OCI-LY7 (cell line): ENCODE measurements at regions not wholly inside any gene's neighbourhood (a gene's known extent, or its start where the extent isn't known, plus 50 kb on each side); places are given as distances from the start of the nearest gene placed in this dataset.

Experiments
- BruUV-seq: library from RNA; stranded (reverse); fragments of 400-500 nt; replicated peaks from 2 replicates; lab custom pipeline; 2021; lab: Mats Ljungman, UMichigan
- CTCF ChIA-PET: fragments of 300-600 bp; sonication (Branson Sonifier 250); formaldehyde crosslinking; loops from one replicate; lab custom pipeline; 2022; ENCODE audit warnings: antibody characterized with exemption; ENCODE audit not compliant: unreplicated experiment; lab: Charles Lee
- POLR2A ChIA-PET: fragments of 300-600 bp; sonication (Branson Sonifier 250); formaldehyde crosslinking; loops from one replicate; lab custom pipeline; 2022; ENCODE audit warnings: antibody characterized with exemption; lab: Charles Lee
- DNase-seq: peaks from one replicate; pipeline ENCODE4 v3.0.0-alpha.2; 2015; ENCODE audit warnings: low spot score
- H2AFZ ChIP-seq: fragments of 200-600 bp; sonication (generic), shearing (Covaris generic); 2 replicates; pipeline ENCODE4 v1.6.1; 2014; ENCODE audit warnings: mild to moderate bottlenecking, antibody characterized with exemption, low read length, moderate library complexity
- H3K27ac ChIP-seq: fragments of 200-600 bp; sonication (generic); 2 replicates; pipeline ENCODE4 v1.5.1; 2014; ENCODE audit warnings: mixed run types, low read depth, mild to moderate bottlenecking, moderate library complexity, low read length, inconsistent platforms; ENCODE audit not compliant: poor library complexity, severe bottlenecking
- H3K36me3 ChIP-seq: fragments of 200-600 bp; sonication (generic); 2 replicates; pipeline ENCODE4 v1.6.1; 2014; ENCODE audit warnings: mild to moderate bottlenecking, antibody characterized with exemption, low read length, moderate library complexity, mixed read lengths; ENCODE audit not compliant: insufficient read depth
- H3K4me1 ChIP-seq: fragments of 200-600 bp; sonication (generic); 2 replicates; pipeline ENCODE4 v1.5.1; 2014; ENCODE audit warnings: mild to moderate bottlenecking, low read length; ENCODE audit not compliant: insufficient read depth, poor library complexity, severe bottlenecking
- H3K4me2 ChIP-seq: fragments of 200-600 bp; sonication (generic); 2 replicates; pipeline ENCODE4 v1.6.1; 2014; ENCODE audit warnings: mild to moderate bottlenecking, low read length
- H3K4me3 ChIP-seq: fragments of 200-600 bp; sonication (generic); 2 replicates; pipeline ENCODE4 v1.5.1; 2014; ENCODE audit warnings: mild to moderate bottlenecking, low read depth, low read length; ENCODE audit not compliant: poor library complexity, severe bottlenecking
- H3K79me2 ChIP-seq: fragments of 200-600 bp; sonication (generic); 2 replicates; pipeline ENCODE4 v1.6.1; 2016; ENCODE audit warnings: low read depth, mild to moderate bottlenecking, low read length, moderate library complexity, mixed read lengths; ENCODE audit not compliant: insufficient read depth
- H3K9me2 ChIP-seq: fragments of 200-600 bp; sonication (generic); 2 replicates; pipeline ENCODE4 v1.6.1; 2016; ENCODE audit warnings: mild to moderate bottlenecking, low read length, mixed read lengths; ENCODE audit not compliant: insufficient read depth
- H3K9me3 ChIP-seq: fragments of 200-600 bp; sonication (generic); 2 replicates; pipeline ENCODE4 v1.6.1; 2014; ENCODE audit warnings: mild to moderate bottlenecking, mixed run types, low read length, mixed read lengths
- H4K20me1 ChIP-seq: fragments of 200-600 bp; sonication (generic); 2 replicates; pipeline ENCODE4 v1.6.1; 2014; ENCODE audit warnings: mild to moderate bottlenecking, antibody characterized with exemption, low read length, moderate library complexity, mixed read lengths; ENCODE audit not compliant: insufficient read depth
- CTCF ChIP-seq: fragments of 200-600 bp; sonication (generic); conservative IDR thresholded peaks from 2 replicates; pipeline ENCODE4 v1.5.1; 2014; ENCODE audit warnings: mild to moderate bottlenecking, antibody characterized with exemption, low read length, moderate library complexity, mixed read lengths
- EZH2phosphoT487 ChIP-seq: fragments of 200-600 bp; sonication (generic); IDR thresholded peaks from 2 replicates; pipeline ENCODE4 v1.6.1; 2018; ENCODE audit warnings: low read depth, borderline replicate concordance, mild to moderate bottlenecking, mixed run types, antibody characterized with exemption, low read length, moderate library complexity, mixed read lengths
- intact Hi-C: fragments of 100-400 bp; cut with micrococcal nuclease; formaldehyde crosslinking; loops from one replicate; pipeline ENCODE4 v1.10.0; 2022; ENCODE audit not compliant: unreplicated experiment

DNA sequence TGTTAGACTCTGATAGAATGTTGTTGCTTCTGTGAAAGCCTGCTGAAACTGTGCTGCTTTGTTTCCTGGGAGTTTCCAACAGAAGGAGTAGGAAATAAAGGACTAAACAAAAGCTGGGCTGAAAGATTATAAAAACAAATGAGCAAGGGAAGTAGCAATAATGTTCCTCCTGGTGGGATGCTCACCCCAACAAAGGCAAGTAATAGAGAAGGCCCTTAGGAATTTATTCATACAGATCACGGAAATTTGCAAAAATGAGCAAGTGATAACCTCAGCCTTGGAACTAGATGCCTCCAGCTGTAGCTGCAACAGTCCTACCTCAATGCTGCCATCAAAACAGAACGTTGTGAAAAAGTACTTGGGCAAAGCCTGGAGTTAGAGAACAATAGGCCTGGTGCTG, 1248.0 kb upstream of the C9orf72 start:
- TF ChIP-seq CTCF (no peak), EZH2phosphoT487 (no peak)
- H3K9me2 ChIP-seq, result no peaks in the 10 kb centered on the region
- no peaks in the 10 kb centered on the region for H3K79me2 ChIP-seq
- DNase-seq, result no peak
- H3K27ac ChIP-seq, result no peak overlapping the region
- no TSS peak for BruUV-seq
- H3K36me3 ChIP-seq, result no peaks in the 10 kb centered on the region
- no peaks in the 10 kb centered on the region for H4K20me1 ChIP-seq
- intact Hi-C loops, result no loop called here
- POLR2A ChIA-PET, result no interaction called here
- no peaks in the 10 kb centered on the region for H3K4me1 ChIP-seq
- H3K9me3 ChIP-seq, result no peaks in the 10 kb centered on the region
- no peak overlapping the region for H3K4me2 ChIP-seq
- CTCF ChIA-PET, result no interaction called here
- no peak overlapping the region for H2AFZ ChIP-seq
- H3K4me3 ChIP-seq, result no peak overlapping the region

GRCh38 chr9:28824432-28824963, 1251.2 kb upstream of the C9orf72 start:
- no peak overlapping the region for H3K27ac ChIP-seq
- no peak for DNase-seq
- H3K9me3 ChIP-seq, result no peaks in the 10 kb centered on the region
- no peak overlapping the region for H2AFZ ChIP-seq
- H3K4me2 ChIP-seq, result no peak overlapping the region
- intact Hi-C loops, result no loop called here
- no peaks in the 10 kb centered on the region for H3K36me3 ChIP-seq
- H4K20me1 ChIP-seq, result no peaks in the 10 kb centered on the region
- no peaks in the 10 kb centered on the region for H3K79me2 ChIP-seq
- no peak overlapping the region for H3K4me3 ChIP-seq
- ChIA-PET CTCF (no interaction called here), POLR2A (no interaction called here)
- BruUV-seq, result no TSS peak
- no peaks in the 10 kb centered on the region for H3K9me2 ChIP-seq
- no peaks in the 10 kb centered on the region for H3K4me1 ChIP-seq
- TF ChIP-seq CTCF, result no peak
- TF ChIP-seq EZH2phosphoT487, result no peak

DNA sequence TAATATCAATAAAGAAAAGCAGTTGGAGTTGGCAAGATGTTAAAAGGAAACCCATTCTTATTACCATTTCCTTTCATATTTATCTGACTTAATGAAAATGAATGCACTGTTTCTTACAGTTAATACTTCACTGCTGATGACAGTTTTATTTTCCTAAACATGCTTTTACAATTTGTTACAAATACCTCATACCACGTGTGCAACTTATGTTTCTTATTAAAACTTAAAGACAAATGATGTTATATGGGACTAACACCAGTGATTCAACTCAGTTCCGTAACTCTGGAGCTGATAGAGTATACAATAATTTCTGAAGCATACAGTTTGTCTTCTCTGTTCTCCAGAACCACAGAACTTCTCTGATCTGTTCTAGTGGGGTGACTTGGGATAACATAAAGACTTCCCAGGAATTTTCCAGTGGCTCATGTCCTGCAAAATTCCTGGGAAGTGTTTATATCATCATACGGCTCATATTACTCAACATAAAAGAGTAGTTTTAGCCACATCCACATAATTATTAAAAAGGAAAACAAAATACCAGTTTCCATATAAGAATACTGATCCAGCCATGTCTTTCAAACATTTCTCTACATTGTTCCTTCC, 1259.0 kb upstream of the C9orf72 start:
- H3K36me3 ChIP-seq, result no peaks in the 10 kb centered on the region
- H3K4me3 ChIP-seq, result no peak overlapping the region
- H4K20me1 ChIP-seq, result no peaks in the 10 kb centered on the region
- CTCF ChIA-PET, result no interaction called here
- intact Hi-C loops, result no loop called here
- H3K9me3 ChIP-seq, result no peaks in the 10 kb centered on the region
- no peak overlapping the region for H2AFZ ChIP-seq
- no peak for TF ChIP-seq EZH2phosphoT487
- no peak for TF ChIP-seq CTCF
- no peak overlapping the region for H3K27ac ChIP-seq
- no peak overlapping the region for H3K4me2 ChIP-seq
- POLR2A ChIA-PET, result no interaction called here
- H3K4me1 ChIP-seq, result no peaks in the 10 kb centered on the region
- H3K79me2 ChIP-seq, result no peaks in the 10 kb centered on the region
- no peaks in the 10 kb centered on the region for H3K9me2 ChIP-seq
- DNase-seq, result no peak
- no TSS peak for BruUV-seq
